Skeletal muscle satellite cell (primary cell): ENCODE measurements at regions not wholly inside any gene's neighbourhood (a gene's known extent, or its start where the extent isn't known, plus 50 kb on each side); places are given as distances from the start of the nearest gene placed in this dataset.

Source experiments
- H3K27me3 ChIP-seq: 2 replicates; pipeline ENCODE4 v1.7.0; 2013; ENCODE audit warnings: low read length; ENCODE audit not compliant: control insufficient read depth, insufficient read depth
- H3K36me3 ChIP-seq: 2 replicates; pipeline ENCODE4 v1.7.0; 2013; ENCODE audit warnings: mild to moderate bottlenecking, control low read depth, low read length; ENCODE audit not compliant: insufficient read depth
- H3K4me1 ChIP-seq: 2 replicates; pipeline ENCODE4 v1.7.0; 2013; ENCODE audit warnings: low read length; ENCODE audit not compliant: control insufficient read depth, insufficient read depth
- H3K4me2 ChIP-seq: 2 replicates; pipeline ENCODE4 v1.7.0; 2013; ENCODE audit warnings: mild to moderate bottlenecking, low read length
- H3K4me3 ChIP-seq: 2 replicates; pipeline ENCODE4 v1.7.0; 2013; ENCODE audit warnings: low read length
- H3K9ac ChIP-seq: 2 replicates; pipeline ENCODE4 v1.7.0; 2013; ENCODE audit warnings: mild to moderate bottlenecking, low read depth, low read length, moderate library complexity
- H3K9me3 ChIP-seq: replicated peaks from 2 replicates; pipeline ENCODE4 v1.7.0; 2013; ENCODE audit warnings: mild to moderate bottlenecking, control low read depth, low read length

GRCh38 chr3:181174022-181174421, 184.5 kb upstream of the DNAJC19 start:
- Histone ChIP-seq H3K27me3 (no peaks in the 10 kb centered on the region), H3K36me3 (no peaks in the 10 kb centered on the region), H3K4me2 (no peak overlapping the region), H3K9me3 (no peaks in the 10 kb centered on the region), H3K4me3 (no peak overlapping the region), H3K4me1 (no peaks in the 10 kb centered on the region), H3K9ac (no peak overlapping the region)

DNA sequence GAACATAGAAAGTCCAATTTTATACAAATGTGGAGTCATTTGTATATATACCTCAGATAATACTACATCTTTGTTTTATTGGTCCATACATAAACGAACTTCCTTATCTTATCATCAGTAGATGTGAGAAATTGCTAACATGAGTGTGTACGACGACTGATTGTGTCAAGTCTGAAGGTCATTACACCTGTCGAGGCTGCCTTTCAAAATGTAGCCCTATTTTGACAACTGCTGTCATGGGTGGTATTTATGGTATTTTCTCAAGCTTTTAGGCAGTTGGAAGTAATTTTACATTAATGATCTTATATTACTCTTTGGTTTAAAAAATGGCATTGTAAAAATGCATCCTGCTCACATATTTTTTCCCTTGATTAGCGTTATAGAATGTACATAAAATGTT, 183.7 kb upstream of the DNAJC19 start:
- H3K4me2 ChIP-seq: no peak overlapping the region
- no peak overlapping the region for H3K9ac ChIP-seq
- no peaks in the 10 kb centered on the region for H3K9me3 ChIP-seq
- no peaks in the 10 kb centered on the region for H3K36me3 ChIP-seq
- H3K4me3 ChIP-seq: no peak overlapping the region
- no peaks in the 10 kb centered on the region for H3K4me1 ChIP-seq
- no peaks in the 10 kb centered on the region for H3K27me3 ChIP-seq

GRCh38 chr3:181134873-181135272, 145.3 kb upstream of the DNAJC19 start:
- H3K4me2 ChIP-seq: no peak overlapping the region
- H3K36me3 ChIP-seq: no peaks in the 10 kb centered on the region
- H3K9ac ChIP-seq: no peak overlapping the region
- no peak overlapping the region for H3K4me3 ChIP-seq
- no peaks in the 10 kb centered on the region for H3K27me3 ChIP-seq
- no peaks in the 10 kb centered on the region for H3K4me1 ChIP-seq
- H3K9me3 ChIP-seq: no peaks in the 10 kb centered on the region

- Histone ChIP-seq H3K9me3 (no peaks in the 10 kb centered on the region), H3K4me1 (no peaks in the 10 kb centered on the region), H3K36me3 (no peaks in the 10 kb centered on the region), H3K4me3 (no peak overlapping the region), H3K27me3 (no peaks in the 10 kb centered on the region), H3K9ac (no peak overlapping the region), H3K4me2 (no peak overlapping the region)
These were observed 144.3 kb upstream of the DNAJC19 start for GRCh38 chr3:181133832-181134231.

- Histone ChIP-seq H3K4me2 (no peak overlapping the region), H3K9me3 (no peaks in the 10 kb centered on the region), H3K4me3 (no peak overlapping the region), H3K36me3 (no peaks in the 10 kb centered on the region), H3K27me3 (no peaks in the 10 kb centered on the region), H3K9ac (no peak overlapping the region), H3K4me1 (no peaks in the 10 kb centered on the region)
These were observed 116.1 kb upstream of the DNAJC19 start for GRCh38 chr3:181105646-181106045.

DNA sequence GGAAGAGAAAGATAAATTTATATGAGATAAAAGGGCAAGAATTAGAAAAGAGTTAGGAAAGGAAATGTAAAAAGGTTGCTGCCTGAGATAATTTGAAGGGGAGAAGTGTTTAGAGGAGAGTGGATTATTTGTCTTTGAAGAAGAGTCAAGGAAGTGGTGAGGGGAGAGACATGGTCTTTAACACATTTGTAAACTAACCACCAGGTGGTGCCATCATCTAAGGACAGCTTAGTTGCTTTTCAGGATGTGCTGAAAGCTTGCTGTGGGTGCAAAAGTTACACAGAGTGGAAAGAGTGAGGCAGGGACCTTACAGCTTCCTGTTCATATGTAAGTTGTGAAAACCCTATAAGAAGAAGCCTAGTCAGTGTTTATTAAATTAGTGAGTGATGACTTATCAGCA, 114.1 kb upstream of the DNAJC19 start:
- Histone ChIP-seq H3K4me1 (no peaks in the 10 kb centered on the region), H3K27me3 (no peaks in the 10 kb centered on the region), H3K9me3 (no peaks in the 10 kb centered on the region), H3K36me3 (no peaks in the 10 kb centered on the region), H3K4me2 (no peak overlapping the region), H3K4me3 (no peak overlapping the region), H3K9ac (no peak overlapping the region)

DNA sequence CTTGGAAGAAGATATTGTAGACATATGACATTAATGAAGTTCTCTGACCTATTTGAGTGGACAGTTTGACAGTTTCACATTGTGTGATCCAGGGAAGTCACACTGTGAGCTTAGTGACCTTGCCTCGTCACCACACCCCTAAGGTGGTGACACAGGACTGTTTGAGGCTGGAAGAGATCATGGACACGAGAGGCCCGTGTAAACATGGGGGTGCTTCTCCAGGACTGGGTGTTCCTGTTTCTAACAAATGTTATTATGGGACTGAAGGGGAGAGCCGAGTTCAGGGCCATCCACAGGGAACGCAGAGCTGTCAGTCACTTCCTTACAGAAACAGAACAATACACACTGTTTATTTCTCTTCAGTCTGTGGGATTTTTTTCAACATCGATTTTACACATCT, 96.5 kb upstream of the DNAJC19 start:
- H3K9ac ChIP-seq: no peak overlapping the region
- no peaks in the 10 kb centered on the region for H3K4me1 ChIP-seq
- H3K4me2 ChIP-seq: no peak overlapping the region
- H3K4me3 ChIP-seq: no peak overlapping the region
- H3K27me3 ChIP-seq: no peaks in the 10 kb centered on the region
- no peaks in the 10 kb centered on the region for H3K9me3 ChIP-seq
- no peaks in the 10 kb centered on the region for H3K36me3 ChIP-seq

DNA sequence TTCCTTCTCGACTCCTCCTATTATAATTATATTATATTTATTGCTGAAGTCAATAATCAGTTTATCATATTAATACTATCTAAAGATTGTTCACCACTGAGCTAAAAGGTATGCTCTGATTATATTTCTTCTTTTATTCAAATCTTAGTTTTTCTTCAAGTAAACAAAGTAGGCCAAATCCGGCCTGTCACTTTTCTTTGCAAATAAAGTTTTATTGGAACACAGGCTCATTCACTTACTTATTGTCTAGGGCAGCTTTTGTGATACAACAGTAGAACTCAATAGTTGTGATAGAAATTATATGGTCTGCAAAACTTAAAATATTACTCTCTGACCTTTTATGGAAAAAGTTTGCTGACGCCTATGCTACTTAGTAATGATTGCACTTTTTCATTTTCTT, 92.4 kb upstream of the DNAJC19 start:
- H3K27me3 ChIP-seq: no peaks in the 10 kb centered on the region
- H3K4me2 ChIP-seq: no peak overlapping the region
- no peaks in the 10 kb centered on the region for H3K4me1 ChIP-seq
- no peak overlapping the region for H3K9ac ChIP-seq
- H3K9me3 ChIP-seq: no peaks in the 10 kb centered on the region
- H3K4me3 ChIP-seq: no peak overlapping the region
- no peaks in the 10 kb centered on the region for H3K36me3 ChIP-seq

GRCh38 chr3:181076558-181076957, 87.0 kb upstream of the DNAJC19 start:
- no peaks in the 10 kb centered on the region for H3K4me1 ChIP-seq
- H3K9ac ChIP-seq: no peak overlapping the region
- H3K4me2 ChIP-seq: no peak overlapping the region
- H3K4me3 ChIP-seq: no peak overlapping the region
- no peaks in the 10 kb centered on the region for H3K27me3 ChIP-seq
- H3K36me3 ChIP-seq: no peaks in the 10 kb centered on the region
- no peaks in the 10 kb centered on the region for H3K9me3 ChIP-seq

- no peak overlapping the region for H3K4me2 ChIP-seq
- H3K9me3 ChIP-seq: no peaks in the 10 kb centered on the region
- no peaks in the 10 kb centered on the region for H3K4me1 ChIP-seq
- no peak overlapping the region for H3K9ac ChIP-seq
- H3K27me3 ChIP-seq: no peaks in the 10 kb centered on the region
- H3K36me3 ChIP-seq: no peaks in the 10 kb centered on the region
- no peak overlapping the region for H3K4me3 ChIP-seq
These were observed 85.6 kb upstream of the DNAJC19 start for GRCh38 chr3:181075098-181075497.

GRCh38 chr3:181066143-181067087, 76.9 kb upstream of the DNAJC19 start:
- Histone ChIP-seq H3K27me3 (no peaks in the 10 kb centered on the region), H3K4me2 (no peak overlapping the region), H3K36me3 (no peaks in the 10 kb centered on the region), H3K9me3 (no peaks in the 10 kb centered on the region), H3K9ac (no peak overlapping the region), H3K4me1 (no peaks in the 10 kb centered on the region), H3K4me3 (no peak overlapping the region)

DNA sequence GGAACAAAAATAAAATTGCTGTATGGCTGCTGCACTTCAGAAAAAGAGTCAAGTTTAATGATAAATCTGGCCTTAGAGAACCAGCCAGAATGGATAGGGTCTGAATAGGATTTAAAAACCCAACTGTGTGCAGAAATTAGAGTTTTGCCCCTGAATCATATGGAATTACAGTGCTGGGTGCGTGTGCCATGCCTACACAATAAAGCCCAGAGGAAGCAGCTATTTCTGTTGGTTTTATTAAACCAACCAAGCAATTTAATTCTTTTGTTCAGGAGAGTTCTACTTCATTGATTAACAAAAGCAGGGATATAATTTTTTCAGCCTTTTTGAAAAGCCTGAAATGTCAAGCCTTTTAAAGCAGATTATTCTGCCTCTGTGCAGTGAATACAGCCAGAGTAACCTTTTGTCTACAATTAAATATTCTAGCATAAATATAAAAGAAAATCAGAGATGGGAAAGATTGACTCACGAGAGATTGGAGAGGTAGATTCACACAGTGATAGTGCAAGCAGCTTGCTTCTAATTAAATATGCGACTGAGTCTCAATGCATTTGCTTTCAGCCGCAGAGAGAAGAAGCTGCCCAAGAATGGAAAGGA, 66.7 kb upstream of the DNAJC19 start:
- H3K4me3 ChIP-seq: no peak overlapping the region
- no peak overlapping the region for H3K9ac ChIP-seq
- no peaks in the 10 kb centered on the region for H3K36me3 ChIP-seq
- H3K27me3 ChIP-seq: no peaks in the 10 kb centered on the region
- H3K9me3 ChIP-seq: no peaks in the 10 kb centered on the region
- H3K4me2 ChIP-seq: no peak overlapping the region
- H3K4me1 ChIP-seq: no peaks in the 10 kb centered on the region
